Caco-2 (cell line): ENCODE measurements at regions not wholly inside any gene's neighbourhood (a gene's known extent, or its start where the extent isn't known, plus 50 kb on each side); places are given as distances from the start of the nearest gene placed in this dataset.
A peak's percentile ranks its signal among the peaks of the same experiment; 100 is the strongest.

Source experiments
- BruUV-seq: library from RNA; stranded (reverse); fragments of 400-500 nt; replicated peaks from 2 replicates; lab custom pipeline; 2021; lab: Mats Ljungman, UMichigan
- CTCF ChIA-PET: fragments of 300-600 bp; sonication (Branson Sonifier 250); formaldehyde crosslinking; loops from one replicate; lab custom pipeline; 2022; ENCODE audit warnings: antibody characterized with exemption; lab: Charles Lee
- POLR2A ChIA-PET: fragments of 300-600 bp; sonication (Branson Sonifier 250); formaldehyde crosslinking; loops from one replicate; lab custom pipeline; 2022; ENCODE audit warnings: antibody characterized with exemption; lab: Charles Lee
- DNase-seq, 2 experiments: peaks; one replicate each; pipeline versions ENCODE4 v3.0.0 to v3.0.0-alpha.2; 2020 to 2022
- H3K27me3 ChIP-seq: replicated peaks from 2 replicates; pipeline ENCODE4 v1.6.0; 2011; ENCODE audit warnings: low read length; ENCODE audit not compliant: control insufficient read depth, insufficient read depth
- H3K36me3 ChIP-seq: 2 replicates; pipeline ENCODE4 v1.5.1; 2011; ENCODE audit warnings: low read length; ENCODE audit not compliant: control insufficient read depth, insufficient read depth
- H3K4me1 ChIP-seq: fragments of 250-450 bp; sonication (Bioruptor Pico); 2 replicates; pipeline ENCODE4 v1.5.1; 2020; ENCODE audit warnings: mild to moderate bottlenecking
- H3K4me3 ChIP-seq: 2 replicates; pipeline ENCODE4 v1.5.1; 2011; ENCODE audit warnings: low read depth, mild to moderate bottlenecking, control low read depth, low read length
- H3K9me3 ChIP-seq: fragments of 250-450 bp; sonication (Bioruptor Pico); 2 replicates; pipeline ENCODE4 v1.5.1; 2020; ENCODE audit warnings: mild to moderate bottlenecking, moderate library complexity
- H3K27ac Mint-ChIP-seq: one replicate; pipeline ENCODE4 v1.8.0; 2022; ENCODE audit warnings: mixed read lengths; ENCODE audit not compliant: unreplicated experiment
- H3K27me3 Mint-ChIP-seq: one replicate; pipeline ENCODE4 v1.8.0; 2022; ENCODE audit warnings: mixed read lengths; ENCODE audit not compliant: insufficient read depth, unreplicated experiment
- H3K36me3 Mint-ChIP-seq: one replicate; pipeline ENCODE4 v1.8.0; 2022; ENCODE audit warnings: mild to moderate bottlenecking, mixed read lengths; ENCODE audit not compliant: insufficient read depth, unreplicated experiment
- H3K4me1 Mint-ChIP-seq: one replicate; pipeline ENCODE4 v1.8.0; 2022; ENCODE audit warnings: low read depth, mixed read lengths; ENCODE audit not compliant: unreplicated experiment
- H3K4me3 Mint-ChIP-seq: one replicate; pipeline ENCODE4 v1.8.0; 2022; ENCODE audit warnings: mild to moderate bottlenecking, moderate library complexity, mixed read lengths; ENCODE audit not compliant: unreplicated experiment
- H3K9me3 Mint-ChIP-seq: one replicate; pipeline ENCODE4 v1.8.0; 2022; ENCODE audit warnings: mixed read lengths; ENCODE audit not compliant: unreplicated experiment
- CTCF ChIP-seq, 2 experiments: fragments of 200-600 bp in 1 of 2; IDR thresholded peaks; 1 replicate in 1 of 2; 2 replicates in 1 of 2; pipeline versions ENCODE4 v1.5.1 to v1.8.0; 2011 to 2022; ENCODE audit warnings: antibody characterized with exemption in 1 of 2, control low read depth in 1 of 2, inconsistent platforms in 1 of 2, low read depth in 1 of 2, low read length in 1 of 2, mild to moderate bottlenecking in 1 of 2, moderate library complexity in 1 of 2; ENCODE audit not compliant: insufficient read depth in 1 of 2, severe bottlenecking in 1 of 2, unreplicated experiment in 1 of 2
- intact Hi-C: fragments of 100-400 bp; cut with micrococcal nuclease; formaldehyde crosslinking; loops from one replicate; pipeline ENCODE4 v1.10.0; 2022; ENCODE audit not compliant: unreplicated experiment

GRCh38 chr3:48088749-48089466, 72.7 kb upstream of the MAP4 start:
- H3K9me3 ChIP-seq, result no peaks in the 10 kb centered on the region
- ChIA-PET CTCF (interaction anchor here (0.6 to 2.2 kb wide), 9 partner anchors 9 to 829 kb away, joined by 3 to 24 read pairs (median 4); no protein-coding TSS in a partner anchor), POLR2A (interaction anchor here (0.5 to 2.0 kb wide), 16 partner anchors 12 to 471 kb away, joined by 3 to 20 read pairs (median 4); partner anchors contain the start of gene CDC25A)
- Mint-ChIP-seq H3K4me1 (peaks cover 5% of the 10 kb centered on the region), H3K27ac (peak overlapping the region; percentile 99), H3K4me3 (peak overlapping the region; percentile 96), H3K27me3 (no peaks in the 10 kb centered on the region), H3K9me3 (no peaks in the 10 kb centered on the region), H3K36me3 (peaks cover 39% of the 10 kb centered on the region)
- peak overlapping the region; percentile 68 for H3K4me3 ChIP-seq
- peak; percentile 96 to 98 for DNase-seq
- no peaks in the 10 kb centered on the region for H3K36me3 ChIP-seq
- no TSS peak for BruUV-seq
- intact Hi-C loops, result loop anchor here (5.0 kb wide), 2 partner anchors 52 to 63 kb away; no protein-coding TSS in a partner anchor
- H3K27me3 ChIP-seq, result no peaks in the 10 kb centered on the region
- peaks cover 20% of the 10 kb centered on the region for H3K4me1 ChIP-seq
- no peak for TF ChIP-seq CTCF (IDR thresholded peaks at IDR 0.05; ENCODE audit: insufficient read depth in 1 of 2, low read depth in 1 of 2, low read length in 1 of 2, severe bottlenecking in 1 of 2, unreplicated experiment in 1 of 2)

DNA sequence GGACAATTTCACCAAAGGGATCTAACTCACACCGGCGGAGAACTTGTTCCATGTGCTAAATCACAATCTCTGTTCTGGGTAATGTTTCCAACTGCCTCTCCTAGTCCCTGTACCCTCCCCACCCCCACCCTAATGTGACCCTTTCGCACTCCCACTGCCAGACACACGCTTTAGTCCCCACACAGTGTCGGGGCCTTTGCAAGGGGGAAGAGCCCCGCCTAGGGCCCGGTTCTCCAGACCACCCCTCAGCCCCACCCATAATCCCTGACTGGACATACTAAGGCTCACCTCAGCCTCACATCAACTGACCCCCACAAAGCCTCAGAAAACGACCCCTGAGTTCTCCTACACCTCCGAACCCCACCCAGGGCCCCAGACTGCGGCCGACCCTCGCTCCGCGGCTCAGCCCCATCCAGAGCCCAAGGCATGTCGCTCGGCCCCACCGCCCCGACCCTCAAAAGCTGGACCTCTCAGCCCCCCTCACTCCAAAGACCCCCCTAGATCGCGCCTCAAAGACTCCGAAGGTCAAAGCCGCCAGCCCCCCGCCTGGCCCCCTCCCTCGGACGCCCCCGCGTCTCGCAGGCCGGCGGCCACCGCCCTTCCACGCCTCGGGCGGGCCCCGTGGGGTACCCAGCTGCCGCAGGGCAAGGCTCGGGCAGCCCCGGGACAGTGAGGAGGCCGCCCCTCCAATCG, 72.0 kb upstream of the MAP4 start:
- BruUV-seq, result no TSS peak
- H3K36me3 Mint-ChIP-seq, result peaks cover 41% of the 10 kb centered on the region
- no peak for TF ChIP-seq CTCF (IDR thresholded peaks at IDR 0.05; ENCODE audit: insufficient read depth in 1 of 2, low read depth in 1 of 2, low read length in 1 of 2, severe bottlenecking in 1 of 2, unreplicated experiment in 1 of 2)
- peak overlapping the region; percentile 68 for H3K4me3 ChIP-seq
- H3K9me3 Mint-ChIP-seq, result no peaks in the 10 kb centered on the region
- ChIA-PET CTCF (interaction anchor here (0.6 to 2.2 kb wide), 9 partner anchors 8 to 828 kb away, joined by 3 to 24 read pairs (median 4); no protein-coding TSS in a partner anchor), POLR2A (interaction anchor here (0.5 to 2.0 kb wide), 14 partner anchors 13 to 470 kb away, joined by 3 to 20 read pairs (median 4); partner anchors contain the start of gene CDC25A)
- no peaks in the 10 kb centered on the region for H3K27me3 Mint-ChIP-seq
- peak; percentile 34 to 42 for DNase-seq
- no peaks in the 10 kb centered on the region for H3K36me3 ChIP-seq
- H3K4me3 Mint-ChIP-seq, result peak overlapping the region; percentile 96
- no peaks in the 10 kb centered on the region for H3K9me3 ChIP-seq
- peaks cover 20% of the 10 kb centered on the region for H3K4me1 ChIP-seq
- intact Hi-C loops, result loop anchor here (5.0 kb wide), 2 partner anchors 51 to 64 kb away; no protein-coding TSS in a partner anchor
- peaks cover 5% of the 10 kb centered on the region for H3K4me1 Mint-ChIP-seq
- peak overlapping the region; percentile 99 for H3K27ac Mint-ChIP-seq
- H3K27me3 ChIP-seq, result no peaks in the 10 kb centered on the region

- Mint-ChIP-seq H3K27me3 (no peaks in the 10 kb centered on the region), H3K27ac (peak overlapping the region; percentile 99), H3K9me3 (no peaks in the 10 kb centered on the region), H3K4me3 (peak overlapping the region; percentile 96), H3K4me1 (peaks cover 12% of the 10 kb centered on the region), H3K36me3 (peaks cover 51% of the 10 kb centered on the region)
- intact Hi-C loops, result loop anchor here (5.0 kb wide), 2 partner anchors 49 to 66 kb away; no protein-coding TSS in a partner anchor
- Histone ChIP-seq H3K36me3 (no peaks in the 10 kb centered on the region), H3K9me3 (no peaks in the 10 kb centered on the region), H3K27me3 (no peaks in the 10 kb centered on the region), H3K4me1 (peaks cover 25% of the 10 kb centered on the region), H3K4me3 (no peak overlapping the region)
- no peak for DNase-seq
- BruUV-seq, result no TSS peak
- TF ChIP-seq CTCF (IDR thresholded peaks at IDR 0.05; ENCODE audit: insufficient read depth in 1 of 2, low read depth in 1 of 2, low read length in 1 of 2, severe bottlenecking in 1 of 2, unreplicated experiment in 1 of 2), result no peak
- ChIA-PET CTCF (interaction anchor here (1.1 kb wide), 1 partner anchor 97 kb away, joined by 3 read pairs; no protein-coding TSS in a partner anchor), POLR2A (no interaction called here)
Observed at GRCh38 chr3:48086705-48087104, 70.5 kb upstream of the MAP4 start.
